GM19239 (cell line): ENCODE measurements at regions not wholly inside any gene's neighbourhood (a gene's known extent, or its start where the extent isn't known, plus 50 kb on each side); places are given as distances from the start of the nearest gene placed in this dataset.

Experiments
- DNase-seq: peaks from one replicate; pipeline ENCODE4 v3.0.0; 2011; ENCODE audit warnings: low spot score; ENCODE audit not compliant: insufficient read length
- FAIRE-seq: peaks from 2 replicates; lab custom pipeline; 2011; peaks lifted over from hg19 to GRCh38; lab: Jason Lieb, UNC

DNA sequence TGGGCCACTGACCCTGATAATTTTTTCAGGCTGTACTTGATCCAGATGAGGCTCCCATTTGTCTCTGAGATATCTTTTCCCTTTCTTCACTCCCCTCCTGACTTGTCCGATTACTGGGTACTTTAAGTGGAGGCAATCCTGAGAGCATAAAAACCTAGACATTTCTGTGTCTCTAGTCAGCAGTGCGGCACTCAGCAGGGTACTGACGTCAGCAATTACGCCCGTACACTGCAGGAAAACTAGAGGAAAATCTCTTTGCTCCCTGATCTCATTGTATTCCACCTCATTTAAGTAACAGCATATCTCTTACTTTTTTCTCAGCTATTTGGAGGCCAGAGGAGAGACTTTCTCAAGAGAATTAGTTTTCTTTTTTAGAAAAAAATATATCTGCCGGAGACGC is 315.5 kb upstream of the OR4E1 start:
- DNase-seq (no peak), FAIRE-seq (no peak)

DNA sequence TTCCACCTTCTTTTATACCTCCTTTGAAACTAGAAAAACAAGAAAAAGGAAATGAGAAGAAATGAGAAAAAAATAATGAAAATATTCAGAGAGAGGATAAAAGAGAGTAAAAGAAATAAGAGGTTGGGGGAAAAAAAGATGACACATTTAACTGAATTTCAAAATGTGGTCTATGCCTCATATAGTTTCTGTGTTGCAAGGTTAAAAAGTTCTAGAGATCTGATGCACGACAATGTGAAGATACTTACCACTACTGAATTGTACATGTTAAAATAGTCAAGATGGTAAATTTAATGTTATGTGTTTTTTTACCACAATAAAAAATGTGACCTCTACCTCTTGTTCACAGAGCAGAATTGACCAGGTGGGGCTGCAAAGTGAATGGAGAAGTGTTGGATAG is 314.8 kb upstream of the OR4E1 start:
- FAIRE-seq (no peak), DNase-seq (no peak)

GRCh38 chr14:21987937-21988336 is 314.3 kb upstream of the OR4E1 start:
- no peak for DNase-seq
- no peak for FAIRE-seq

DNA sequence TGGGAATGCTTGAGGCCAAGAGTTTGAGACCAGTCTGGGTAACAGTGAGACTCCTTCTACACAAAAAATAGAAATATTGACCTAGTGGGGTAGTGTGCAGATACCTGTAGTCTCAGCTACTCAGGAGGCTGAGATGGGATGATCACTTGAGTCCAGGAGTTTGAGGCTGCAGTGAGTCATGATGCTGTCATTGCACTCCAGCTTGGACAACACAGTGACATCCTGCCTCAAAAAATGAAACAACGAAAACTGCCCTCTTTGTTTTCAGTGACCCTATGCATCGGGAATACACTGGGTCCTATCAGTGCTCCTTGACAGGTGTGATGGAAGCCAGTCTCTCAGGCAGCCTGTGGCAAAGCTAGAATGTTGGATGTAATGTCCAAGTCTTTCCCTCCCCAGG is 311.5 kb upstream of the OR4E1 start:
- DNase-seq = no peak
- FAIRE-seq = no peak

DNA sequence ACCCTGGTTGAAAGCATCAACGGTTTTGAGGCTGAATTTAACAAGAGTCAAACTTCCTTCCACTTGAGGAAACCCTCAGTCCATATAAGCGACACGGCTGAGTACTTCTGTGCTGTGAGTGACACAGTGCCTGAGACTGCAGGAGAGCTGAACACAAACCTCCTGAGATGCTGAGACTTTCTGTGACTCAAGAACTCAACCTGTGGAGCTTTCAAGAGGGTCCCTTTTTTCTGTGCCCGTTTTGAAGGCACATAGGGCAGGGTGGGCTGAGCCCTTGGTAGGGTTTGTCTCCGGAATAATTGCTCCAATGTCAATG is 305.3 kb upstream of the OR4E1 start:
- no peak for FAIRE-seq
- no peak for DNase-seq

DNA sequence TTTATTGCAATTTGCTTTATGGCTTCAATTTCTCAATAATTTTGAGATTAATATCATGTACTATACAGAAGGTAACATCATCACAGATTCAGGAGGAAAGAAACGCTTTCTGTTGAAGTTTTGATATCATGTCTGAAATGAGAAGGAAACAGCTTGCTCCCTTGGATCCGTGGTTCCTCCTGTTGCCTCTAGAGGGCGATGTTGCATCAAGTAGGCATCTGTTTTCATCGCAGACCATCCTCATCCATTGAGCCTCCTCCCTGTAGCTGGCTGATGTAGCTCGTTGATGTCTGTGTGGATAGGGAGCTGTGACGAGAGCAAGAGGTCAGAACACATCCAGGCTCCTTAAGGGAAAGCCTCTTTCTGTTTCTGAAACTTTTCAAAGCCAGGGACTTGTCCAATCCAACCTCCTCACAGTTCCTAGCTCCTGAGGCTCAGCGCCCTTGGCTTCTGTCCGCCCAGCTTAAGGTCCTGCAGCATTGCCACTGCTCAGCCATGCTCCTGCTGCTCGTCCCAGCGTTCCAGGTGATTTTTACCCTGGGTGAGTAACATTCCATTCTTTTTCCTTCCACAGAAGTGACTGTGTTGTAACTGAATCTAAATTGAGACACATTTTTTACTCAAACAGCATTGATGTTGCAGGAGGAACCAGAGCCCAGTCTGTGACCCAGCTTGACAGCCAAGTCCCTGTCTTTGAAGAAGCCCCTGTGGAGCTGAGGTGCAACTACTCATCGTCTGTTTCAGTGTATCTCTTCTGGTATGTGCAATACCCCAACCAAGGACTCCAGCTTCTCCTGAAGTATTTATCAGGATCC is 304.8 kb upstream of the OR4E1 start:
- DNase-seq (peak; percentile 28), FAIRE-seq (peak; percentile 92)

DNA sequence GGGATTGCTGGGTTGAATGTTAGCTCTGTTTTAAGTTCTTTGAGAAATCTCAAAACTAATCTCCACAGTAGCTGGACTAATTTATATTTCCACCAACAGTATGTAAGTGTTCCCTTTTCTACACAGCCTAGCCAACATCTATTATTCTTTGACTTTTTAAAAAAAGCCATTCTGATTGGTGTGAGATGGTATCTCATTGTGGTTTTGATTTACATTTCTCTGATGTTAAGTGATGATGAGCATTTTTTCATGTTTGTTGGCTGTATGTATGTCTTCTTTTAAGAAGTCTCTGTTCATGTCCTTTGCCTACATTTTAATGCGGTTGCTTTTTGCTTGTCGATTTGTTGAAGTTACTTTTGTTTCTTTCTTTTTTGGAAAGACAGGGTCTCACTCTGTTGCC is 301.1 kb upstream of the OR4E1 start:
- FAIRE-seq = no peak
- DNase-seq = no peak

GRCh38 chr14:21965042-21965441 is 291.4 kb upstream of the OR4E1 start:
- FAIRE-seq = no peak
- DNase-seq = no peak

DNA sequence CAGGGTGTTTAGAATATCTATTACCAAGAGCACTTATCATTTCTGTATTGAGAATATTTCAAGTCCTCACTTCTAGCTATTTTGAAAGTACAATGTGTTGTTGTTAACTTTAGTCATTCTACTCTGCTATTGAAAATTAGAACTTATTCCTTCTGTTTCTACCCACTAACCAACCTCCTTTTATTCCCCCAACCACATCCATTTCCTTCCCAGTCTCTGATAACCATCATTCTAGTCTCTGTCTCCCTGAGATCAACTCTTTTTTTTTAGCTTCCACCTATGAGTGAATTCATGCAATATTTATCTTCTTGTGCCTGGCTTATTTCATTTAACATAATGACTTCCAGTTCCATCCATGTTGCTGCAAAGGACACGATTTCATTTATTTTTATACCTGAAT is 290.6 kb upstream of the OR4E1 start:
- no peak for FAIRE-seq
- DNase-seq = no peak

- DNase-seq (no peak), FAIRE-seq (no peak)
These were observed 287.0 kb upstream of the OR4E1 start for GRCh38 chr14:21960636-21961035.

- FAIRE-seq (no peak), DNase-seq (no peak)
These were observed 268.3 kb upstream of the OR4E1 start for GRCh38 chr14:21941885-21942284.

- DNase-seq (no peak), FAIRE-seq (no peak)
These were observed 267.6 kb upstream of the OR4E1 start for GRCh38 chr14:21940887-21941856.

DNA sequence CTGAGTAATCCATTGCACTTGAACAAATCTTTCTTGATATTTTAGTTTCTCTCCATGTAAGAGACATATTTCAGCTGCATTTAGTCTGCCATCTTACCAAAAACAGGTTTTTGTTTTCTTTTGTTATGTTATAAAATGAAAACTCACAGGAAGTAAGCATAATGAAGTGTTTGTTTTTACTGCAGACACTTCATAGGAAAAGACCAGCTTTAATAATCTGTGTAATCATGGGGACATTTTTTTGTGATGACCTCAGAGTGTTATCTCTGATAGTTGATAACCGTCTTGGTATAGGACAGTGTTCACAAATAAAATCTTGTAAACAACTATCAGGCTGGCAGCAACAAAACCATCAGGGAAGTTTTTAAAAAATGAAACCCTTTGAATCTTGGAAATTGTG is 266.2 kb upstream of the OR4E1 start:
- FAIRE-seq (no peak), DNase-seq (no peak)

DNA sequence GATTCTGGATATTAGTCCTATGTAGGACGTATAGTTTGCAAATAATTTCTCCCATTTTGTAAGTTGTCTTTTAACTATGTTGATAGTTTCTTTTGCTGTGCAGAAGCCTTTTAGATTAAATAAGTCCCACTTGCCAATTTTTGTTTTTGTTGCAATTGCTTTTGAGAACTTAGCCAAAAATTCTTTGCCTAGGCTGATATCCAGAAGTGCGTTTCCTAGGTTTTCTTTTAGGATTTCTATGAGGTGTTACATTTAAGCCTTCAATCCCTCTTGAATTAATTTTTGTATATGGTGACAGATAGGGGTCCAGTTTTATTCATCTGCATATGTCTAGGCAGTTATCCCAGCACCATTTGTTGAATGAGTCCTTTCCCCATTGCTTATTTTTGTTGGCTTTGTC is 264.4 kb upstream of the OR4E1 start:
- no peak for FAIRE-seq
- DNase-seq = no peak

DNA sequence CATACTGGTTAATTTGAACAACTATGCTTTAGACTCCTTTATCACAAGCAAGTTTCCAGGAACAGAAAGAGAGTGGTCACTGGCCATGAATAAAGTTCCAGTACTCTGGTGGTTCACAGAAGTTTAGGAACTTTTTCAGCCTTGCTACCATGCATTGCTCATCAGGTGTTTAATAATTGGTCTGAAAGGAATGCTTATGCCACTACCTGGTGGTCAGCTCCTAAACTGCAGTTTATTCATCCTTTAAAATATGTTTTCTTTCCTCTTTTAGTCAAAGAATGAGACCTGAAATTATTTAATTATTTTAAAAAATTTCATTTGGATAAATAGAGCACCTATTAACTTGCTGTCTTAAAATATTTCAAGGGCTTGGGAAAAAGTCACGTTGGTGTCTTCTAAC is 260.1 kb upstream of the OR4E1 start:
- no peak for DNase-seq
- FAIRE-seq = no peak

DNA sequence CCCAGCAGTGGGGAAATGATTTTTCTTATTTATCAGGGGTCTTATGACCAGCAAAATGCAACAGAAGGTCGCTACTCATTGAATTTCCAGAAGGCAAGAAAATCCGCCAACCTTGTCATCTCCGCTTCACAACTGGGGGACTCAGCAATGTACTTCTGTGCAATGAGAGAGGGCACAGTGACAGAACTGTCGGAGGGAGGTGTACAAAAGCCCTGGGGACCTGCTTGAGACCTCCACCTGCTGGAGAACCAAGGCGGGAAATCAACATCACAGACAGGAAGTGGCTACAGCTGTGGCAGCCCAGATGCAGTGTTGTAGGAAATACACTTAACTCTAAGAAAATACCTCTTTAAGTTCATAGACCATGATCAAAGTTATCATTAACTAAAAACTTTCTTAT is 250.9 kb upstream of the OR4E1 start:
- DNase-seq = peak; percentile 8
- peak; percentile 77 for FAIRE-seq

DNA sequence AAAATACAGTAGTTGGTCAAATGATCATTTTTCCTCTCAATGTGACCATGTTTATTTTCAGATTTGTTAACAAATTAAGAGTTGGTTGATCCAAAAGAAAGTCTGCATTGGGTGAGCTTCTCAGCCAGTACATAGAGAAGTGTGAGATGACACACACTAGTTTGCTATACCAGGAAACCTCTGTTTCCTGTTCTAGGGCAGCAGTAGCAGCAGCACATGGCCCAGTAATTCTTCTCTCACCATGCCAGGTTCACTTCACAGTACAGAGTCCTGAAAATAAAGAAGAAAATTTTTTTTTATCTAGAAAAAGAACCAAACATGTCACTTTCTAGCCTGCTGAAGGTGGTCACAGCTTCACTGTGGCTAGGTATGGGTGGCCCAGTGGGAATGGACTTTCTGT is 250.2 kb upstream of the OR4E1 start:
- DNase-seq = no peak
- no peak for FAIRE-seq

GRCh38 chr14:21921453-21921852 is 247.8 kb upstream of the OR4E1 start:
- DNase-seq = no peak
- FAIRE-seq = no peak

- FAIRE-seq (peak; percentile 55), DNase-seq (peak; percentile 8)
These were observed 244.2 kb upstream of the OR4E1 start for GRCh38 chr14:21917699-21918436.

- FAIRE-seq (no peak), DNase-seq (no peak)
These were observed 242.2 kb upstream of the OR4E1 start for GRCh38 chr14:21915826-21916225.

- peak; percentile 89 for FAIRE-seq
These were observed 240.1 kb upstream of the OR4E1 start for GRCh38 chr14:21913759-21914158.

More at GRCh38 chr14:21913759-21914158, 240.1 kb upstream of the OR4E1 start:
- peak; percentile 15 for DNase-seq
